ENCODE measurements at regions not wholly inside any gene's neighbourhood (a gene's known extent, or its start where the extent isn't known, plus 50 kb on each side); places are given as distances from the start of the nearest gene placed in this dataset.
"Not testable (repeated sequence)": the region's sequence is repeated elsewhere in the genome, so short reads cannot be mapped to it uniquely, and the experiment has no call there.

DNA sequence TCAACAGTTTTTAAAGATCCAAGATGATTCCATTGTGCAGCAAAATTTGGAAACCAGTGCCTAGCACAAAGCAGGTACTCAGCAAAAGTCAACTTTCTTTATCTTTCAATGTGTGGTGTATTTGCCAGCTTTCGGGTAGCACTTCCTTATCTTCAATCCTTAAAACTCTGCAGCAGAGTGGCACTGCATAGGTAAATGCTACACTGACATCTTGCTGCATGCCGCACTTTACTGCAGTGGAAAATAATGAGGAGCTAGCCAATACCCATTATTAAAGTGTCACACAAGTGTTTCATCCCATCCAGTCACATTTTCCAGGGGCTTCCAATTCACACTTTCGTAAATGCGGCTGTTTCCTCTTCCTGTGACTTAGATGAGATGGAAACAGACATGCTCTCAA lies 401.7 kb upstream of the SPATA31A3 start:
- H3K36me3 ChIP-seq, H3K4me3 ChIP-seq, H3K4me1 ChIP-seq, H3K27me3 ChIP-seq, H3K27ac ChIP-seq, DNase-seq, H3K9me3 ChIP-seq: not testable (repeated sequence)

DNA sequence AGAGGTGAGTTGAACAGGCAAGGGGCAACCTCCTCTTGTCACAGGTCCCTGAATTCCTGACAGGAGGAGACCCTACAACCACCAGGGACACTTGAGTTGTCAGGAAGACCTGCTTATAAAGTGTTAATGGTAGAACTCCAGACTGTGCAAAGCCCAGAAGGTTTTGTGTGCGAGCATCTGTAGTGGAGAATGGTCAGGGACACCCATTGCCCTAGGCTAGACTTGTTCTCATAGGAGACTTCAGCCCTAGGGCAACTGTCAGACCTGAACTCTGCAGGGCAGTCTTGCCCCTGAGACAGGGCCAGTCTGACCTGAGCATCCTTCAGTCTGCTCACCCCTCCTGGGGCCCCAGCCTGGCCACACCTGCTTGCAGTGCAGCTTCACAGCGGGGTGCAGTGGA lies 377.3 kb upstream of the SPATA31A3 start:
- H3K27ac ChIP-seq, H3K36me3 ChIP-seq, DNase-seq, H3K9me3 ChIP-seq, H3K4me3 ChIP-seq, H3K4me1 ChIP-seq, H3K27me3 ChIP-seq: not testable (repeated sequence)

DNA sequence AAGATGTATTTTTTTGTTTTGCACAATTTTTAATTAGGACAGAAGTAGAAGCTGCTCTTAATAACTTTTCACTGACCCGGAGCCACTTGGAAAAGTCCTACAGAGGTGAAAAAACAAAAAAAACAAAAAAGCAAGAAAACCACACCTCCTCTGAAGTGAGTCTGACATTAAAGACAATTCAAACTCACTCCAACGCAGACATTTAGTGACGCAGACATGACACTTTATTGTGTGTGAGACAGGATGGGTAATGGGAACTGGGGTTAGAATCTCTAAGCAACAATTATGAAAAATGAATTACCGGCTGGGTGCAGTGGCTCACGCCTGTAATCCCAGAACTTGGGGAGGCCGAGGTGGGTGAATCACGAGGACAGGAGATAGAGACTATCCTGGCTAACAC lies 370.0 kb upstream of the SPATA31A3 start:
- not testable (repeated sequence) for H3K4me1 ChIP-seq, H3K27ac ChIP-seq, H3K36me3 ChIP-seq, H3K9me3 ChIP-seq, DNase-seq, H3K27me3 ChIP-seq, H3K4me3 ChIP-seq

DNA sequence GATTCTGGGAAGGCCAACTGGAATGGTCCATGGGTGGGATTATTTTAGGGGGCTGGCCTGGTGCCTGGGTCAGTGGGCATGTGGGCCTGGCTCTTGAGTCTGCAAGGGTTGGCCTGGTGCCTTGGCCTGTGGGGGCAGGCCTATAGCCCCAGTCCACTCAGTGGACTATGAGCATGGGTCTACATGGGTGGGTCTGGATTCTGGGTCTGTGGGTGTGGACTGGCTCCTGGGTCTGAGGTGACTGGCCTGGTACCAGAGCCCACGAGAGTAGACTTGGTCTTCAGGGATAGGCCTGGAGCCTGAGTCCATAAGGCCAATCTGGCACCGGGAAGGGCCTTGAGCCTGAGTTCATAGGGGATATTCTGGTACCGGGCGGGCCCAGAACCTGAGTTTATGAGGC lies 361.6 kb upstream of the SPATA31A3 start:
- DNase-seq, H3K9me3 ChIP-seq, H3K27me3 ChIP-seq, H3K36me3 ChIP-seq, H3K27ac ChIP-seq, H3K4me3 ChIP-seq, H3K4me1 ChIP-seq: not testable (repeated sequence)

DNA sequence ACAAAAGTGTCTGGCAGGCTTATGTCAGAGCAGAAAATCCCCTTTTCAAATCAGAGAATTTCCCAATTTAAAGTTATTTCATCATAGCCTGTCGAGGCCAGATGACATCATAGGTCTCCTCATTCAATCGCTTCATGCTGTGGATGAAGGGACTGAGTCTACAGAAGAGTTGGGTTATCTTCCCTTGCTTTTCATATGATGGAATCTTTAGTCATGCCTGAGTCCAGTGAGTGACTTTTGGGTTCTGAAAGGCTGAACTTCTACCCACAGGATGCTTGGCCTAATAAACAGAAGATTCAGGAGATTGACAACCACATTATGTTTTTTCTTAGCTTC lies 357.0 kb upstream of the SPATA31A3 start:
- H3K4me1 ChIP-seq, H3K9me3 ChIP-seq, H3K4me3 ChIP-seq, H3K27me3 ChIP-seq, DNase-seq, H3K36me3 ChIP-seq, H3K27ac ChIP-seq: not testable (repeated sequence)

DNA sequence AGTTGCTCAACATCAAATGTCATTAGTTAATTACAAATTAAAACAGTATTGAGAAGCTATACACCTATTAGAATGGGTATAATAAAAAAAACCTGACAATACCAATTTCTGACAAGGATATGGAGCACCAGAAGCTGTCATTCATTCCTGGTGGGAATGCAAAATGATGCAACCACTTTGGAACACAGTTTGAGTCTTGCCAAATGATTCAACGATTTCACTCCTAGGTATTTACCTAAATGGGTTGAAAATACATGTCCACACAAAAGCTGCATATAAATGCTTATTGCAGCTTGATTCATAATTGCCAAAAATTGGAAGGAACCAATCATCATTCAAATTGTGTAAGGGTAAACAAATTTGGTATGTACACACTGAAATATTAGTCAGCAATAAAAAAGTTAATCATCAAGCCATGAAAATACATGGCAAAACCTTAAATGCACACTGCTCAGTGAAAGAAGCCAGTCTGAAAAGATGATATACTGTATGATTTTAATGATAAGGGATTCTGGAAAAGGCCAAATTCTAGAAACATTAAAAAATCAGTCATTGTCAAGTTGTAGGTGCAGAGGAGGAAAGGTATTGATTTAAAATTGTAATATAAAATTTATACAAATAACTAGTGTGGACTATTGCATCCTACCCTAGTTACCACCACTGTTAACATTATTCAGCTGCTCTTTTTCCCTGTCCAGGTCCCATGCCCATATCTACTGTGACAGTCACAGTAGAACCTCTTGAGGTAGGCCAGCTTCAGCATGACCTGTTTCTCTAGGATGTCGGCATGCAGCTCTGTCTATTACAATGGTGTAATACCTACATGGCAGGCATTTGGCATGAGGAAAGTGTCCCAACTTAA lies 356.4 kb upstream of the SPATA31A3 start:
- H3K4me1 ChIP-seq, H3K27ac ChIP-seq, H3K4me3 ChIP-seq, H3K27me3 ChIP-seq, DNase-seq, H3K9me3 ChIP-seq, H3K36me3 ChIP-seq: not testable (repeated sequence)

DNA sequence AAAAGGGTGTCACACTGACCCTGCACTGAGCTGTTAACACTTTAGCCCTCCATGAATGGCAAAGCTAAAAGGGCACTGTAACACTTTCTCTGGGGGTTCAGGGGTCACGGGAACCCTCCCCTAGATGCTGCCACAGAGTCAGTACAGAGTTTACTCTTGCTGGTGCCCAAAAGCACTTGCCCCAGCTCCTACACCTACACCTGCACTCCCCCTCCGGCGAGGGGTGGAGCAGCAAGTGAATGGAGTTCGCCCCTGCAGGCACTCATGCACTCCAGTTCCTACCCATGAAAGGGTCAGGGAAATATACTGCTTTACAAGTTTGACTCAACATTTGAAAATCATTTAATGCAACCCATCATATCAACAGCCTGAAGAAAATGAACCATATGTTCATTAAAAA lies 355.7 kb upstream of the SPATA31A3 start:
- not testable (repeated sequence) for DNase-seq, H3K4me3 ChIP-seq, H3K9me3 ChIP-seq, H3K27me3 ChIP-seq, H3K27ac ChIP-seq, H3K36me3 ChIP-seq, H3K4me1 ChIP-seq

DNA sequence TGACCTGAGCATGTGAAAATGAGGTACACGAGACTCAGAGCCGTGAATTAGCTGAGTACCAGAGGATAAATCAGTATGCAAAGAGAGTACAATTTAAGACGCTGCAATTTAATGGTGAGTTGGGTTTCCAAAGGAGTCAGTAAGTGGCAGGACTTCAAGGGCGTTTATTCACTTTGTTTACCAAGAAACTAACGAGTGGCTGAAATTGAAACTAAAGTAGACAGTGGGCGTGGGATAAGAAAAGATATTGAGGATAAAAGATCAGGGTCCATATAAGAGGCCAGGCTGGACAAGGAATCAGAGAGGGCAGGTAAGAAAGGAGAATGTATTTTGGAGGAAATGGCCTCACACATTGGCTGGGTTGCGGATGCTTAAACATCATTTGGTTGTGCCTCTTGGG lies 346.9 kb upstream of the SPATA31A3 start:
- not testable (repeated sequence) for DNase-seq, H3K4me1 ChIP-seq

DNA sequence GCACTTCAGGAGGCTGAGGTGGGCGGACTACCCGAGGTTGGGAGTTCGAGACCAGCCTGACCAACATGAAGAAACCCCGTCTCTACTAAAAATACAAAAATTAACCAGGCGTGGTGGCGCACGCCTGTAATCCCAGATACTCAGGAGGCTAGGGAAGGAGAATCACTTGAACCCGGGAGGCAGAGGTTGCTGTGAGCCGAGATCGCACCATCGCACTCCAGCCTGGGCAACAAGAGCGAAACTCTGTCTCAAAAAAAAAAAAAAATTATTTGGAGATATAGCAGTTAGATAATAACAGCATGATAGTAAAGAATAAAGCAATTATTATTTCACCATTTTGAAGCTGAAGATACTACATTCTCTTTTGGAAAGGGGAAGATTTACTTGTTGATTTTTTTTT lies 345.9 kb upstream of the SPATA31A3 start:
- H3K9me3 ChIP-seq, H3K4me1 ChIP-seq, H3K4me3 ChIP-seq, H3K27me3 ChIP-seq, H3K36me3 ChIP-seq, H3K27ac ChIP-seq: not testable (repeated sequence)
- DNase-seq, result peak in 1 of 3 donors; percentile 6

More for the DNA sequence above, 346.9 kb upstream of the SPATA31A3 start:
- not testable (repeated sequence) for H3K36me3 ChIP-seq, H3K9me3 ChIP-seq, H3K4me3 ChIP-seq, H3K27ac ChIP-seq, H3K27me3 ChIP-seq

DNA sequence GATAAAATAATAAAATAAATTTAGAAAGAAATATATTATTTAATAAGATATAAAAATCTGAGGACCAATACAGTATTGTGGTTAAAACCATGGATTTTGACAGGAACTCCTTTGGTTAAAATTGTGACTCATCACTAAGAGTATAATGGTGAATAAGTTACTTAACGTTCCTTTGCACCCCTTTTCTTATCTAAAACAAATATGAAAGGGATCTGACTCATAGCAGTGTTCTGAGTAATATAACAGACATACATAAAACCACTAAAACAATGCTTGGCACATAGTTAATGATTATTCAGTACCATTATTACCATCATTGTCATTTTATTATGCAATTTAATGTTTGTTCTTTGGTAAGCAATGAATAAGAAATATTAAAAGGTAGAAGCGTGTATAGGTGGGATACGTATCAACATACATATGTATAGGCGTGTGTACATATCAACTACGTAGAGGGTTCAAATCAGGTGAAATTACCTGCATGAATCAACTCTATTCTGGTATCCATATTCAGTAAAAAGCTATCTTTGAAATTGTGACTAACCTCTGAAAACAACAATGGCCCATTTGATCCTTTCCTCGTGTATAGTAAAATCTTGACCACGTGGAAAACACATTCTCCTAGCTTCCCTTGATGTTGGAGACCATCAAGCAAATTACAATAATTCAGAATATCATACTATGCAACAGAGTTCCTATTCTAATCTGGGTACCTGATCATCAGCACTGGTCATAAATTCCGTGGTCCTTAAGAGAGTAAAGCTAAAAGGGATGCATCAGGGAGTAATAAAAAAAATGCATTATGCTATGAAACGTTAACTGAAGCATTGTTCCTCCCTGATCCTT lies 342.6 kb upstream of the SPATA31A3 start:
- H3K9me3 ChIP-seq, result not testable (repeated sequence)

DNA sequence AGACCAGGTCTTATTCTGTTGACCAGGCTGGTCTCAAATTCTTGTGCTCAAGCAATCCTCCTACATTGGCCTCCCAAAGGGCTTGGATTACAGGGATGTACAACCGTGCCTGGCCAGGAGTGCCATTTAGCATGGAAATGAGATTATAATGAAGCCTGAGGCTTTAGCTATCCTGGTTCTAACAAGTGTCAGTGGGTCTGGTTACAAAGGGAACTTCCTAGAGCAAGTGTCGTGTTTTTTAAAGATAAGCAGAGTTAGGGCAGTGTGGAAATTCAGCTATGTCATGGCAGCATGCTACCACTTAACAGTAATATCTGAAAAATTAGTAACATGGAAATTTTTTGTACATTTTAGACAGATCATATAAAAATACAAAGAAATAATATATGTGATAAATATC lies 339.3 kb upstream of the SPATA31A3 start:
- not testable (repeated sequence) for H3K36me3 ChIP-seq, H3K4me1 ChIP-seq, H3K27me3 ChIP-seq, H3K4me3 ChIP-seq, H3K9me3 ChIP-seq, DNase-seq, H3K27ac ChIP-seq

More for the DNA sequence above, 342.6 kb upstream of the SPATA31A3 start:
- H3K4me3 ChIP-seq, H3K4me1 ChIP-seq, H3K36me3 ChIP-seq, H3K27me3 ChIP-seq, H3K27ac ChIP-seq, DNase-seq: not testable (repeated sequence)

DNA sequence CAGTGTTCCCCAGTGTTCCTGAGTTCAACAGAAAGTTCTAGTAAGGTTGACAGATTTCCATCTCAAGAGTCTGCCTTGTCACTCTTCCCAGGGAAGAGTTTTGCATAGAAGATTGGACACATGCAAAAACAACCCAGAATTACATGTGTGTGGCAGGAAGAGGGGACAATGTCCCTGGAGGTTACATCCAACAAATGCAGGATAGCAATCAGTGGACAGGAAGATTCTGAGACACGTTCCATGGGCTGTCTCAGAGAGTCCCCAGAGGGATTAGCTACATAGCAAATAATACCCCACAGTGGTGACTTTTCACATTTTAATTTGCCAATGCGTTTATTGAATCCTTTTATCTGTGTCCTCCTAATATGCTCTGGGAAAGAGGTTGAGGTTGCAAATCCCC lies 321.1 kb upstream of the SPATA31A3 start:
- DNase-seq, H3K36me3 ChIP-seq, H3K27ac ChIP-seq, H3K27me3 ChIP-seq, H3K4me1 ChIP-seq, H3K4me3 ChIP-seq, H3K9me3 ChIP-seq: not testable (repeated sequence)

DNA sequence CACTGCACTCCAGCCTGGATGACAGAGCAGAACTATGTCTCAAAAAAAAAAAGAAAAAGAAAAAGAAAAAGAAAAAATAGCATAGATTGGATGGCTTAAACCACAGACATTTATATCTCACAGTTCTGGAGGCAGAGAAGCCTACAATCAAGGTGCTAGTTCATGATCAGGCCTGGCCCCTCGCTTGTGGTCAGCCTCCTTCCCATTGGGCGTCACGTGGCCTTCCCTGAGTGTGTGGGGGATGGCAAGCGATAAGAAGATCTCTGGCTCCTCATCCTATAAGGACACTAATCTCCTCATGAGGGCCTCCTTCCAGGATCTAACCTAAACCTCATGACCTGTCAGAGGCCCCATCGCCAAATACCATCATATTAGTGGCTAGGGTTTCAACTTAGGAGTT lies 320.2 kb upstream of the SPATA31A3 start:
- H3K36me3 ChIP-seq, DNase-seq, H3K4me1 ChIP-seq, H3K27me3 ChIP-seq, H3K27ac ChIP-seq, H3K9me3 ChIP-seq, H3K4me3 ChIP-seq: not testable (repeated sequence)

DNA sequence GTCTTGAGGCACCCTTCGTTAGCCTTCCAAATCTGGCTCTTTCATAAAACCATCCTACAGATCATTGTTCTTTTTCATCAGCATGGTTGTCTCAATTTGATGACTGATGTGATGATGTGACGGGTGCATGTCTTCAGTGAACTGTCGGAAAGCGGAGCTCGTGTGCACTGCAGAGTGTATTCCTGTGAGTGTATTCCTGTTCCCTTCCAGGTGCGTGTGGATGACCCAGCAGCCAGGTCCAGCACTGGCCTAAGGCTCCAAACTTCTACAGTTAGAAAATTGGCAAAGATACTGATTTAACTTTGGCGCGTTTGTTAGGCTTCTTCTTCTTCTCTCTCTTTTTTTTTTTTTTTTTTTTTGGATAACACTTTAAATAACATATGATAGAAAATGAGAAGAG lies 314.8 kb upstream of the SPATA31A3 start:
- H3K27ac ChIP-seq, H3K4me1 ChIP-seq, H3K27me3 ChIP-seq, H3K4me3 ChIP-seq, DNase-seq, H3K36me3 ChIP-seq, H3K9me3 ChIP-seq: not testable (repeated sequence)

DNA sequence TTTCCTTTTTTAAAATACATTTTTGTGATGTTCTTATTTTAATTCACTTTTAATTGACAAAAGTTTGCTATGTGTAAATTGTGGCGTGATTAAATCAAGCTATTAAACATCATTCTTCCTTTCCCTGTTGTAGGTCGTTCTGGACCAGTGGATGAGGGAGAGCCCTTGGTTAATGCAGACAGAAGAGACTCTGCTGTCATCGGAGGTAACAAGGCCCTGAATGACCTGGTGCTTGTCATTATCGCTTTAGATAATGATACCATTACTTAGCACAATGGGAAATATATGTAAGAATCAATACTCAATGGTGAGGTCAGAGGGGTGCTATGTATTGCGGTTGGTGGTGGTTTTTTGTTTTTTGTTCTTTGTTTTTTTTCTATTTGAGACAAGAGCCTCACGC lies 296.4 kb upstream of the SPATA31A3 start:
- not testable (repeated sequence) for H3K4me1 ChIP-seq, H3K36me3 ChIP-seq, H3K27me3 ChIP-seq, H3K4me3 ChIP-seq, H3K9me3 ChIP-seq, DNase-seq, H3K27ac ChIP-seq

All from Peyer's patch (tissue), 4 donors.